Peyer's patch (tissue), 4 donors: ENCODE measurements at regions not wholly inside any gene's neighbourhood (a gene's known extent, or its start where the extent isn't known, plus 50 kb on each side); places are given as distances from the start of the nearest gene placed in this dataset.

Source experiments
- CTCF ChIP-seq, 6 experiments: fragments of 450-650 bp in 4 of 6; fragments of 200-600 bp in 2 of 6; sonication (generic) in 1 of 6; IDR thresholded peaks; one replicate each; pipeline ENCODE4 v1.5.1; 2017 to 2019; ENCODE audit warnings: antibody characterized with exemption in 6 of 6, mild to moderate bottlenecking in 3 of 6, moderate library complexity in 1 of 6
- POLR2A ChIP-seq, 2 donors: fragments of 450-650 bp; IDR thresholded peaks; one replicate each; pipeline ENCODE4 v1.5.1; 2017; ENCODE audit warnings: antibody characterized with exemption in 2 of 2, mild to moderate bottlenecking in 2 of 2, moderate library complexity in 2 of 2

GRCh38 chr7:41161041-41161587 lies 541.8 kb downstream of the INHBA start:
- TF ChIP-seq CTCF (IDR thresholded peaks at IDR 0.05): no peak
- TF ChIP-seq POLR2A (IDR thresholded peaks at IDR 0.05): no peak
